WTC11 (cell line): ENCODE measurements at regions not wholly inside any gene's neighbourhood (a gene's known extent, or its start where the extent isn't known, plus 50 kb on each side); places are given as distances from the start of the nearest gene placed in this dataset.

Source experiments
- ATAC-seq: fragments of 200-7000 bp; cut with Tn5 transposase; 2 replicates; pipeline ENCODE4 v1.10.0; 2021; ENCODE audit warnings: mild to moderate bottlenecking, moderate library complexity
- CTCF ChIA-PET: fragments of 300-600 bp; sonication (Branson Sonifier 250); formaldehyde crosslinking; loops from one replicate; lab custom pipeline; 2021; ENCODE audit warnings: antibody characterized with exemption; lab: Charles Lee
- POLR2A ChIA-PET: fragments of 350-600 bp; sonication (Branson Sonifier 250); formaldehyde crosslinking; loops from one replicate; lab custom pipeline; 2021; ENCODE audit warnings: antibody characterized with exemption; lab: Charles Lee
- DNase-seq: peaks from one replicate; pipeline ENCODE4 v3.0.0; 2021; ENCODE audit warnings: low spot score
- H3K27ac Mint-ChIP-seq: 2 replicates; pipeline ENCODE4 v1.8.0; 2021; ENCODE audit warnings: mixed read lengths
- H3K27me3 Mint-ChIP-seq: 2 replicates; pipeline ENCODE4 v1.8.0; 2021; ENCODE audit warnings: low read depth, mild to moderate bottlenecking, moderate library complexity, mixed read lengths
- H3K36me3 Mint-ChIP-seq: 2 replicates; pipeline ENCODE4 v1.8.0; 2021; ENCODE audit warnings: mixed read lengths
- H3K4me1 Mint-ChIP-seq: 2 replicates; pipeline ENCODE4 v1.8.0; 2022; ENCODE audit warnings: mixed read lengths
- H3K4me3 Mint-ChIP-seq: 2 replicates; pipeline ENCODE4 v1.8.0; 2021; ENCODE audit warnings: mild to moderate bottlenecking, moderate library complexity, mixed read lengths
- H3K9me3 Mint-ChIP-seq: 2 replicates; pipeline ENCODE4 v1.8.0; 2021; ENCODE audit warnings: mixed read lengths
- AFF4 ChIP-seq: sonication (generic); formaldehyde crosslinking; IDR thresholded peaks from 2 replicates; pipeline ENCODE4 v1.8.1; 2023; ENCODE audit warnings: mild to moderate bottlenecking, missing genetic modification reagents, borderline replicate concordance
- ATF1 ChIP-seq: sonication (generic); formaldehyde crosslinking; IDR thresholded peaks from 2 replicates; pipeline ENCODE4 v1.8.1; 2023; ENCODE audit warnings: mild to moderate bottlenecking, moderate library complexity, missing genetic modification reagents
- ATF6 ChIP-seq: sonication (generic); formaldehyde crosslinking; IDR thresholded peaks from 2 replicates; pipeline ENCODE4 v1.8.1; 2023; ENCODE audit warnings: mild to moderate bottlenecking, missing genetic modification reagents
- E2F4 ChIP-seq: sonication (generic); formaldehyde crosslinking; IDR thresholded peaks from 2 replicates; pipeline ENCODE4 v1.8.1; 2022; ENCODE audit warnings: low read depth, mild to moderate bottlenecking, moderate library complexity, missing genetic modification reagents, borderline replicate concordance
- EMX1 ChIP-seq: fragments of 250-450 bp; sonication (Bioruptor Pico); IDR thresholded peaks from 2 replicates; pipeline ENCODE4 v1.8.0; 2021; ENCODE audit warnings: mild to moderate bottlenecking
- ERG ChIP-seq: fragments of 250-450 bp; sonication (Bioruptor Pico); IDR thresholded peaks from 2 replicates; pipeline ENCODE4 v1.8.0; 2021; ENCODE audit warnings: mild to moderate bottlenecking
- ESRRA ChIP-seq: sonication (generic); formaldehyde crosslinking; IDR thresholded peaks from 2 replicates; pipeline ENCODE4 v1.8.1; 2022; ENCODE audit warnings: mild to moderate bottlenecking, missing genetic modification reagents, borderline replicate concordance
- FOXJ3 ChIP-seq: sonication (generic); formaldehyde crosslinking; IDR thresholded peaks from 2 replicates; pipeline ENCODE4 v1.9.0; 2021; ENCODE audit warnings: missing genetic modification reagents, mild to moderate bottlenecking, borderline replicate concordance
- FOXP4 ChIP-seq: sonication (generic); formaldehyde crosslinking; IDR thresholded peaks from 2 replicates; pipeline ENCODE4 v1.8.0; 2022; ENCODE audit warnings: mild to moderate bottlenecking, missing genetic modification reagents
- IRF1 ChIP-seq: sonication (generic); formaldehyde crosslinking; IDR thresholded peaks from 2 replicates; pipeline ENCODE4 v1.8.0; 2023; ENCODE audit warnings: missing genetic modification reagents
- IRF2 ChIP-seq: sonication (generic); formaldehyde crosslinking; IDR thresholded peaks from 2 replicates; pipeline ENCODE4 v1.8.0; 2022; ENCODE audit warnings: low read depth, missing genetic modification reagents, borderline replicate concordance
- KAT7 ChIP-seq: sonication (generic); formaldehyde crosslinking; IDR thresholded peaks from 2 replicates; pipeline ENCODE4 v1.8.1; 2023; ENCODE audit warnings: missing genetic modification reagents, mild to moderate bottlenecking, borderline replicate concordance
- MAX ChIP-seq: sonication (generic); formaldehyde crosslinking; IDR thresholded peaks from 2 replicates; pipeline ENCODE4 v1.8.0; 2022; ENCODE audit warnings: mild to moderate bottlenecking, missing genetic modification reagents
- PREB ChIP-seq: sonication (generic); formaldehyde crosslinking; IDR thresholded peaks from 2 replicates; pipeline ENCODE4 v1.8.1; 2022; ENCODE audit warnings: mild to moderate bottlenecking, missing genetic modification reagents, moderate library complexity, borderline replicate concordance
- RELA ChIP-seq: sonication (generic); formaldehyde crosslinking; IDR thresholded peaks from 2 replicates; pipeline ENCODE4 v1.8.1; 2022; ENCODE audit warnings: missing genetic modification reagents, mild to moderate bottlenecking, borderline replicate concordance
- RORB ChIP-seq: fragments of 250-450 bp; sonication (Bioruptor Pico); IDR thresholded peaks from 2 replicates; pipeline ENCODE4 v1.9.0; 2021; ENCODE audit warnings: mild to moderate bottlenecking
- SOX15 ChIP-seq: fragments of 250-450 bp; sonication (Bioruptor Pico); IDR thresholded peaks from 2 replicates; pipeline ENCODE4 v1.9.0; 2021; ENCODE audit warnings: mild to moderate bottlenecking
- TCF7 ChIP-seq: sonication (generic); formaldehyde crosslinking; IDR thresholded peaks from 2 replicates; pipeline ENCODE4 v1.8.0; 2022; ENCODE audit warnings: mild to moderate bottlenecking, low read depth, missing genetic modification reagents, moderate library complexity
- TP53 ChIP-seq: sonication (generic); formaldehyde crosslinking; IDR thresholded peaks from 2 replicates; pipeline ENCODE4 v1.8.1; 2023; ENCODE audit warnings: mild to moderate bottlenecking, missing genetic modification reagents
- USF1 ChIP-seq: sonication (generic); formaldehyde crosslinking; IDR thresholded peaks from 2 replicates; pipeline ENCODE4 v1.8.0; 2022; ENCODE audit warnings: mild to moderate bottlenecking, missing genetic modification reagents
- ZNF121 ChIP-seq: sonication (generic); formaldehyde crosslinking; IDR thresholded peaks from 2 replicates; pipeline ENCODE4 v1.8.0; 2023; ENCODE audit warnings: missing genetic modification reagents
- ZNF219 ChIP-seq: sonication (generic); formaldehyde crosslinking; IDR thresholded peaks from 2 replicates; pipeline ENCODE4 v1.8.0; 2023; ENCODE audit warnings: missing genetic modification reagents, mild to moderate bottlenecking, borderline replicate concordance
- ZNF317 ChIP-seq: sonication (generic); formaldehyde crosslinking; IDR thresholded peaks from 2 replicates; pipeline ENCODE4 v1.8.1; 2023; ENCODE audit warnings: low read depth, mild to moderate bottlenecking, moderate library complexity, missing genetic modification reagents, borderline replicate concordance
- ZNF671 ChIP-seq: fragments of 250-450 bp; sonication (Bioruptor Pico); IDR thresholded peaks from 2 replicates; pipeline ENCODE4 v1.8.0; 2021; ENCODE audit warnings: mild to moderate bottlenecking

- TF ChIP-seq AFF4 (CRISPR knock-in tag) = no peak
- no peak for TF ChIP-seq EMX1 (CRISPR knock-in tag)
- no peak for TF ChIP-seq PREB (CRISPR knock-in tag)
- TF ChIP-seq USF1 (CRISPR knock-in tag) = no peak
- no peak for TF ChIP-seq FOXP4
- no peak for TF ChIP-seq RELA (CRISPR knock-in tag)
- TF ChIP-seq IRF2 (CRISPR knock-in tag) = no peak
- no peak for TF ChIP-seq IRF1 (CRISPR knock-in tag)
- TF ChIP-seq FOXJ3 (CRISPR knock-in tag) = no peak
- no peak for TF ChIP-seq TP53 (CRISPR knock-in tag)
- no peak for TF ChIP-seq ZNF121
- no peak for TF ChIP-seq MAX (CRISPR knock-in tag)
These were observed 120.2 kb upstream of the PJA2 start (continued) for GRCh38 chr5:109529987-109530386.

DNA sequence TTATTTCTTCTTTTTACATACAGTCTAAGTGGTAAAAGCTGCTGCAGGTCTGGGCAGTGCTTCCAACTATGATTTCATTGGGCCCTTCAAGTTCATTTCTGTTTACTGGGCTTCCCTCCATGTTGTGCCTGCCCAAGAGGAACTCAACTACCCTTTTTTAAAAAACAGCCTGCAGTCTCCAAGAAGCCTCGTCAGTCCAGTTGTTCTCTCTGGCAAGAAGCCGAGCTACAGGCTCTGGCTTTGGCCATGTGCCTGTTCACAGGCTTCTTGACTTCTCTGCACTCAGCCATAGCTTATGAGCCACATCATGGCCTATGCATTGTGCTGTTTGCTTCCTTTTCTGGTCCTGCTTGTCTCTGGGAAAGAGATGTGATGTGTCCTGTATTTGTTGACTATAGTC, 119.7 kb upstream of the PJA2 start:
- POLR2A ChIA-PET = no interaction called here
- Mint-ChIP-seq H3K4me1 (no peaks in the 10 kb centered on the region), H3K27me3 (no peaks in the 10 kb centered on the region), H3K36me3 (no peaks in the 10 kb centered on the region), H3K9me3 (no peaks in the 10 kb centered on the region), H3K27ac (no peak overlapping the region), H3K4me3 (no peak overlapping the region)
- ATAC-seq = no peak
- no peak for DNase-seq
- CTCF ChIA-PET = no interaction called here
- TF ChIP-seq ZNF671 (CRISPR knock-in tag) (no peak), ZNF317 (CRISPR knock-in tag) (no peak), E2F4 (CRISPR knock-in tag) (no peak), TCF7 (CRISPR knock-in tag) (no peak), ERG (CRISPR knock-in tag) (no peak), KAT7 (CRISPR knock-in tag) (no peak), RORB (CRISPR knock-in tag) (no peak), ATF1 (no peak), ESRRA (no peak), ATF6 (CRISPR knock-in tag) (no peak), ZNF219 (CRISPR knock-in tag) (no peak), USF1 (CRISPR knock-in tag) (no peak), SOX15 (CRISPR knock-in tag) (no peak)
